B cell (primary cell): ENCODE measurements at regions not wholly inside any gene's neighbourhood (a gene's known extent, or its start where the extent isn't known, plus 50 kb on each side); places are given as distances from the start of the nearest gene placed in this dataset.

Experiments
- ATAC-seq: fragments of 200-7000 bp; cut with Tn5 transposase; one replicate; pipeline ENCODE4 v1.10.0; 2021; ENCODE audit warnings: low read depth, mild to moderate bottlenecking, moderate number of reproducible peaks, moderate library complexity
- CTCF ChIA-PET: fragments of 350-600 bp; sonication (Branson Sonifier 250); formaldehyde crosslinking; loops from one replicate; lab custom pipeline; 2021; ENCODE audit warnings: antibody characterized with exemption, inconsistent platforms; lab: Charles Lee
- POLR2A ChIA-PET: fragments of 350-600 bp; sonication (Branson Sonifier 250); formaldehyde crosslinking; loops from one replicate; lab custom pipeline; 2021; ENCODE audit warnings: antibody characterized with exemption; lab: Charles Lee
- DNase-seq: peaks from one replicate; pipeline ENCODE4 v3.0.0; 2013
- H2AFZ ChIP-seq: 2 replicates; pipeline ENCODE4 v1.6.1; 2012; ENCODE audit warnings: mild to moderate bottlenecking, low read depth, low read length; ENCODE audit not compliant: insufficient read depth, poor library complexity, severe bottlenecking
- H3K27ac ChIP-seq, 2 donors: 1 replicate in 1 of 2; 2 replicates in 1 of 2; pipeline ENCODE4 v1.5.1; 2012 to 2013; ENCODE audit warnings: low read length in 2 of 2, mild to moderate bottlenecking in 2 of 2, moderate library complexity in 1 of 2
- H3K27me3 ChIP-seq, 4 experiments: fragments of 200-600 bp in 1 of 4; sonication (generic) in 1 of 4; replicated peaks in 1 of 4; 1 replicate in 2 of 4; 2 replicates in 2 of 4; pipeline versions ENCODE4 v1.6.1 to v1.7.0; 2013 to 2016; ENCODE audit warnings: low read length in 3 of 4, mild to moderate bottlenecking in 2 of 4, mixed read lengths in 1 of 4, moderate library complexity in 1 of 4; ENCODE audit not compliant: insufficient read depth in 4 of 4, control insufficient read depth in 3 of 4; ENCODE audit errors: control extremely low read depth in 1 of 4
- H3K36me3 ChIP-seq, 2 experiments: replicated peaks in 1 of 2; 1 replicate in 1 of 2; 2 replicates in 1 of 2; pipeline versions ENCODE4 v1.6.1 to v1.7.1; 2013; ENCODE audit warnings: low read length in 1 of 2; ENCODE audit not compliant: insufficient read depth in 2 of 2, control insufficient read depth in 1 of 2; ENCODE audit errors: control extremely low read depth in 1 of 2, extremely low read depth in 1 of 2
- H3K4me1 ChIP-seq, 2 donors: fragments of 200-600 bp in 1 of 2; sonication (generic) in 1 of 2; 1 replicate in 1 of 2; 2 replicates in 1 of 2; pipeline versions ENCODE4 v1.5.1 to v1.6.1; 2013 to 2017; ENCODE audit warnings: low read length in 2 of 2; ENCODE audit not compliant: control insufficient read depth in 2 of 2, insufficient read depth in 2 of 2
- H3K4me2 ChIP-seq: replicated peaks from 2 replicates; pipeline ENCODE3; 2012; ENCODE audit warnings: mild to moderate bottlenecking, low read depth, low read length; ENCODE audit not compliant: poor library complexity, severe bottlenecking
- H3K4me3 ChIP-seq, 5 experiments: fragments of 200-600 bp in 1 of 5; sonication (generic) in 1 of 5; 1 replicate in 3 of 5; 2 replicates in 2 of 5; pipeline versions ENCODE4 v1.5.1 to v1.7.0; 2011 to 2016; ENCODE audit warnings: low read length in 4 of 5, mild to moderate bottlenecking in 4 of 5, low read depth in 2 of 5, control low read depth in 1 of 5, moderate library complexity in 1 of 5; ENCODE audit not compliant: insufficient read depth in 1 of 5; ENCODE audit errors: control extremely low read depth in 1 of 5, extremely low read depth in 1 of 5
- H3K79me2 ChIP-seq: fragments of 200-600 bp; sonication (generic); one replicate; pipeline ENCODE4 v1.6.0; 2016; ENCODE audit warnings: low read length; ENCODE audit not compliant: control insufficient read depth, insufficient read depth
- H3K9ac ChIP-seq: fragments of 200-600 bp; sonication (generic); 2 replicates; pipeline ENCODE4 v1.6.1; 2017; ENCODE audit warnings: mild to moderate bottlenecking, low read length, moderate library complexity
- H3K9me3 ChIP-seq, 3 donors: one replicate each; pipeline versions ENCODE4 v1.6.1 to v1.7.1; 2013; ENCODE audit warnings: low read length in 2 of 3; ENCODE audit not compliant: control insufficient read depth in 2 of 3, insufficient read depth in 1 of 3; ENCODE audit errors: control extremely low read depth in 1 of 3
- H4K20me1 ChIP-seq: 2 replicates; pipeline ENCODE4 v1.6.0; 2012; ENCODE audit warnings: mild to moderate bottlenecking, low read length; ENCODE audit not compliant: insufficient read depth, control insufficient read depth, poor library complexity, severe bottlenecking
- H3K27ac Mint-ChIP-seq: one replicate; pipeline ENCODE4 v1.8.0; 2021; ENCODE audit warnings: mixed read lengths
- H3K27me3 Mint-ChIP-seq: one replicate; pipeline ENCODE4 v1.8.0; 2021; ENCODE audit warnings: mixed read lengths
- H3K4me1 Mint-ChIP-seq: one replicate; pipeline ENCODE4 v1.8.0; 2021; ENCODE audit warnings: mixed read lengths
- H3K4me3 Mint-ChIP-seq: one replicate; pipeline ENCODE4 v1.8.0; 2021; ENCODE audit warnings: mixed read lengths
- H3K9me3 Mint-ChIP-seq: one replicate; pipeline ENCODE4 v1.8.0; 2022; ENCODE audit warnings: mixed read lengths; ENCODE audit not compliant: insufficient read depth
- CTCF ChIP-seq: fragments of 200-600 bp; IDR thresholded peaks from one replicate; pipeline ENCODE4 v1.8.0; 2022; ENCODE audit warnings: antibody characterized with exemption, mild to moderate bottlenecking
- EZH2 ChIP-seq: IDR thresholded peaks from 2 replicates; pipeline ENCODE4 v1.6.1; 2012; ENCODE audit warnings: borderline replicate concordance, low read depth, mild to moderate bottlenecking, moderate library complexity, low read length; ENCODE audit not compliant: insufficient read depth, poor library complexity, severe bottlenecking
- WGBS: methylation state at CpG from one replicate; pipeline ENCODE4 v1.1.5; 2013; ENCODE audit warnings: missing lambda C conversion rate; ENCODE audit not compliant: insufficient coverage; 5-methylcytosine and 5-hydroxymethylcytosine counted together
- intact Hi-C: fragments of 100-400 bp; cut with micrococcal nuclease; formaldehyde crosslinking; loops from one replicate; pipeline ENCODE4 v1.10.0; 2022

- Histone ChIP-seq H3K27me3 (no peaks in the 10 kb centered on the region), H3K36me3 (no peaks in the 10 kb centered on the region), H2AFZ (no peak overlapping the region), H3K27ac (no peak overlapping the region), H3K9me3 (peaks cover 0 to 16% (median 2%) of the 10 kb centered on the region in 3 donors), H3K4me1 (no peaks in the 10 kb centered on the region), H4K20me1 (no peaks in the 10 kb centered on the region), H3K79me2 (no peaks in the 10 kb centered on the region), H3K9ac (no peak overlapping the region), H3K4me2 (no peak overlapping the region), H3K4me3 (no peak overlapping the region)
- no peak overlapping the region for H3K27ac Mint-ChIP-seq
- H3K27me3 Mint-ChIP-seq = no peaks in the 10 kb centered on the region
- H3K9me3 Mint-ChIP-seq = peaks cover 2% of the 10 kb centered on the region
- no peak for TF ChIP-seq EZH2
- no peak for TF ChIP-seq CTCF
- intact Hi-C loops = no loop called here
- CTCF ChIA-PET = no interaction called here
- ATAC-seq = no peak
- H3K4me1 Mint-ChIP-seq = no peaks in the 10 kb centered on the region
- no peak for DNase-seq
- H3K4me3 Mint-ChIP-seq = no peak overlapping the region
- POLR2A ChIA-PET = no interaction called here
Observed at GRCh38 chr13:104526561-104526960, 1460.3 kb upstream of the SLC10A2 start.

- no peaks in the 10 kb centered on the region for H3K4me1 Mint-ChIP-seq
- Histone ChIP-seq H3K79me2 (no peaks in the 10 kb centered on the region), H3K9ac (no peak overlapping the region), H3K27ac (no peak overlapping the region), H3K9me3 (peaks cover 0 to 16% (median 2%) of the 10 kb centered on the region in 3 donors), H3K36me3 (no peaks in the 10 kb centered on the region), H3K27me3 (no peaks in the 10 kb centered on the region), H3K4me1 (no peaks in the 10 kb centered on the region), H3K4me2 (no peak overlapping the region), H2AFZ (no peak overlapping the region), H4K20me1 (no peaks in the 10 kb centered on the region), H3K4me3 (no peak overlapping the region)
- 98% methylated on average over 5 of the region's 5 CpGs for WGBS
- CTCF ChIA-PET = no interaction called here
- POLR2A ChIA-PET = no interaction called here
- H3K27me3 Mint-ChIP-seq = no peaks in the 10 kb centered on the region
- TF ChIP-seq CTCF (no peak), EZH2 (no peak)
- ATAC-seq (no peak), DNase-seq (no peak)
- no peak overlapping the region for H3K4me3 Mint-ChIP-seq
- intact Hi-C loops = no loop called here
- no peaks in the 10 kb centered on the region for H3K9me3 Mint-ChIP-seq
- no peak overlapping the region for H3K27ac Mint-ChIP-seq
Observed at GRCh38 chr13:104525467-104525866, 1459.2 kb upstream of the SLC10A2 start.
